Endometrial microvascular endothelial cells (primary cell): ENCODE measurements at regions not wholly inside any gene's neighbourhood (a gene's known extent, or its start where the extent isn't known, plus 50 kb on each side); places are given as distances from the start of the nearest gene placed in this dataset.

Experiments used
- in situ Hi-C: cut with HindIII; loops from 2 replicates; pipeline ENCODE4 v1.10.0; 2017; ENCODE audit warnings: low sequenced_read_pairs, low pct_unique_long_range_greater_than_20kb; ENCODE audit errors: inconsistent ontology term

DNA sequence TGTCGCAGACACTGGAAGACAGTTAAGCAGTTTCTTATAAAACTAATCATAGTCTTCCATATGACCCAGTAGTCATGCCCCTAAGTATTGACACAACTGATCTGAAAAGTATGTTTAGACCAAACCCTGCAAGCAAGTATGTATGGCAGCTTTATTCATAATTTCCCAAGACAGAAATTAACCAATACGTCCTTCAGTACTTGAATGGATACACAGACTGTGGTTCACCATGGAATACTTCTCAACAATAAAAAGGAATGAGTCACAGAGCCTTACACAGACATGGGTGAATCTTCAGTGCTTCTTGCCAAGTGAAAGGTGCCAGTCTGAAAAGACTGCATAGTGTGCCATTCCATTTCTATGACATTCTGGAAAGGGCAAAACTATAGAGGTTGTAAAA is 50.2 kb upstream of the AKR1E2 start:
- in situ Hi-C loops: no loop called here

DNA sequence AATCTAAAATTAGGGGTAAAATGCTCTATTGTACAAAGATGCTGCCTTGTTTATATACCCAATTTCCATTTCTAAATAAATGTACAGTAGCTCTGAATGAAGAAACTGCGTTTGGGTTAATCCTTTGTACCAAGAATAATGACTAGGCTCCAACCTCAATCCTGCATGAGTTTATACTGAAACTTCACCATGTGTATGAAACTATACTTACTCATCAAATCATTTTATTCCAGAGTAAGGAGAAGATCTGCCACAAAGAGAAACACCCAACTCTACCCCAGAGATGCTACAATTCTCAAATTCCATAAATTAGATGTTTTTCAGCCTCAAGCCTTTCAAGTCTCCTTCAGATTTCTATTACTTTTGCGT is 53.8 kb upstream of the AKR1E2 start:
- in situ Hi-C loops: no loop called here

DNA sequence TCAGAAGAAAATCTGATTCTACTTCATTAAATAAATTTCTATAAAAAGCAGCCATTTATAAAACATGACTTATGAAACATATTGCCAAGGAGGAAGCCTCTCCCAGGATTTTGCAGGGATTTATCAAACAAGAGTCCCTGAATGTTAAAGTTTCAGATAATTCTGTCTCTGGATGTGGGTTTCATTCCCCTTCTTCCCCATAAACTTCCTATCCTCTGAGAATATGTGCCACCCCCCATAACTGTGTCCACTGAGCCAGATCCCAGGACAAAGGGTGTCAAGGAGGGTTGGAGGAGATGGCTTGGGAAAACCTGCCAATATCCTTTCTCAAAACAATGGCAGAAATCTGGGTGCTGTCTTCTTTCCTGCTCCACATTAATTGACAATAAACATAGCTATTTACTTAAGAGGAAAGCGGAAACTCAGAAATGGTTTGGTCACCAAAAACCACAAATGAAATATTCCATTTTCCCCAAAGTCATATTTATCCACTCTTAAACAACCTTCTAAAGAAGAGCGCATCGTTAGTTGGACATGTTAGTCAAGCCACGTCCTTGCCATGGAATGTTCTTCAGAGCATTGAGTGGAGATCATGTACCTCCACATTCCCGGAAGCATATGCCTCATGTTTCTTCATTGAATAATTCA is 54.3 kb upstream of the AKR1E2 start:
- in situ Hi-C loops: no loop called here

DNA sequence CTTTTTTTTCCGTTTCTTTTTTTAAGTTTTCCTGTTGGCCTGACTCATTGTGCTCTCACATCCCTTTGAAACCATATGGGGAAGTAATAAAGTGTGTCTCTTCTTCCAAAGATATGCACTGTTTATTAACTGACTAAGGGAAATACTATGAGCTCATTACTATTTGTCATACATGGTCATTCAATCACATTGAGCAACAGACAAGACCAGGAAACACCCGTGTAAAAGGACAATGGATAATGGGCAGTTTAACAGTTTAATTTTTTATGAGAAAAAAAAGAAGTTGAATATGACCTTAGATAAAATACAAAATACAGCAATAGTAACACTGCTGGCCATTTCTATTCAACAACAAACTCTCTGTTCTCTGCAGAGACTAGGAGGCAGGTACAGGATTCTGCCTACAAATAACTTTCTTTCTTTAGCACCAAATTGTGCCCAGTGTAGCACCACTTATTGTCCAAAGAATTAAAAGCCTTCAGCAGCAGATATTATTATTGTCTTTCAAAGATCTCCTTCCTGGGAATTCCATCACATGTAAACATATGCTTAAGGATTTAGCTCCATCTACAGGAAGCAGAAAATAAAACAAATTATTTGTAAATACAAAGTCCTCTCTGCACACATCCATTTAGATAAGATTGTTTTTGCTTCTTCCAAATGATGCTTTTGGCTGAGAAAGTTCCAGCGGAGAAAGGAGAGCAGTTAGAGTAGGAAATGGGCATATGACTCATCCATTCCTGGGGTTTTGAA is 55.0 kb upstream of the AKR1E2 start:
- in situ Hi-C loops: no loop called here

DNA sequence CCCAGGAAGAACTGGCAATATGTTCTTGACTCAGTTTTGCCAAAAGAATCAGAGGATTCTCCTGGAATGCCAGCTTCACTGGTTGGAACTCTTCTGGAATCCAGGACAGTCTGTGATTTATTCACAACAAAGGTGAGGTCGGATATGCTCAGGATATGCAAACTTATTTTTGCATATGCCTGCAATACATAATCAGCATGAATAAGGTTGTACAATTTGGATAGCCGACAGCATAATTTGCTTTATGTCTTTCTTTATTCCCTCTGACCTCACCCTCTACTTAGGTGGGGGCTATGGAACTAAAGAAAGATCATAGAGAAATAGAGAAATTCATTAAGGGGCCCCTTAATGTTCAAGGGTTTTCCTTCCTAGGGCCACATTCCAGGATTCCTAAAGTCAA is 57.6 kb upstream of the AKR1E2 start:
- in situ Hi-C loops: loop anchor here (10.0 kb wide), 1 partner anchor 114 kb away; no protein-coding TSS in a partner anchor

DNA sequence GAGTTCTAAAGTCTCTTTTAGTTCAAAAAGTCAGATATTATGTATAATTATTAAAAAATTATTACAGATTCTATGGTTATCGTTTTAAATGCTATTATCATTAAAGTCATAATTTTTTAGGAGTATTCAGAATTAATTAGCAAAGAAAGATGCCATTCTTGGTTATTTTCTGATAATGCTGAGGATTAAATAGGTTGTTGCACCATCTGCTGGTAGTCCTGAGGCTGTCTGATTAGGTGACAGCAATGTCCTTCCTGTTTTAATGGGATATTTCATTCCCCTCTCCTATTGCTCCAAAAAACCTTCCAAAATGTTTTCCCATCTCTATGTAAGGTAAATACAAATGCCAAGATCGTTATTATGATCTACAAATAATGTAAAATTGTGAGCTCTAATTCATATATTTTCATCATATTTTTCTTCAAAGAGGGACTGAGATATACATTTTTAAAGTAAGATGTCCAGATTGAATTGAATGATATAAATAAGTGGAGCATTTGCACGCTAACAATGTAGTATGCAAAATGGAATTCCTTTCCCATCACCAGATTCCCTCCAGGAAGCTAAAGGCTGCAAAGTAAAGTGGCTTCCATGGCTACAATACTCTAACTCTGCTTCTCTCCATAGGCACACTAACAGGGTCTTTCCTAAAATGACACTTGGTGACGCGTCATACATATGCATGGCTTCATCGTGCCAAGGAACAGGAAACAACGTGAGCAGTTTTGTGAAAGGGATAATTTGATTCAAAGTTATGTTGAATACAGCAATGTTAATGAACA is 58.8 kb upstream of the AKR1E2 start:
- in situ Hi-C loops: loop anchor here (10.0 kb wide), 1 partner anchor 112 kb away; no protein-coding TSS in a partner anchor

DNA sequence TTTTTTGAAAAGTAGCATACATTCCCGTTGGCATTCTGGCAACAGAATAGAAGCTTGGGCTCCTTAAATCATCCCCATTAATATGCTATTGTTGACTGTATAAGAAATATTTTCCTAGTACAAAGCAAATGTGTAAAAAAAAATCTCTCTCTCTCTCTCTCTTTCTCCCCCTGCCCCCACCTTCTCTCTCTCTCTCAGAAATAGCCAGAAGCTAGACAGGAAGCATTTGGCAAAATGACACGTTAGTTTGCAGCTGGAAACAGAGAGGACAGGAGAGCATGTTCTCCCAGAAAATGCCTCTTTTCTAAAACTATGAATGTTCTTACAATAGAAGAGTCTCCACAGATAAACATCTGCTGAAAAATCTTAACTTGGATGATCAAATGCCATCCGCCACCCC is 59.6 kb upstream of the AKR1E2 start:
- in situ Hi-C loops: loop anchor here (10.0 kb wide), 1 partner anchor 112 kb away; no protein-coding TSS in a partner anchor

DNA sequence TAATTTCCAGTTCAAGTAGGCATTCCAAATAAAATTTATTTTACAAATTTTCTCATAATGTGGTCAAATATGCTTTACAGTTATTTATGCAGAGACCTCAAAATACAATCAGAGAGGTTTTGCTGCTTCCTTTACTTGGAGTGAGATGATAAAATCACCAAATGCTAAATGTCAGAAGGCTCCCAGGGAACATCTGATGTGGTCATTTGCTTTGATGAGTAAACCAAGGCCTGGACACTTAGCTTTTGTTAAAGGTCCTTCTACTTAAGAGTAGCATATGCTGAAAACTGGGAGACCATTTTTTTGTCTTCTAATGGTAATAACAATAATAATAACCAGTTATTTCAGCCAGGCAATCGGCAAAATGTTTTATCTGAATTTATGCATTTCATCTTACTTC is 60.6 kb upstream of the AKR1E2 start:
- in situ Hi-C loops: loop anchor here (10.0 kb wide), 1 partner anchor 111 kb away; no protein-coding TSS in a partner anchor

DNA sequence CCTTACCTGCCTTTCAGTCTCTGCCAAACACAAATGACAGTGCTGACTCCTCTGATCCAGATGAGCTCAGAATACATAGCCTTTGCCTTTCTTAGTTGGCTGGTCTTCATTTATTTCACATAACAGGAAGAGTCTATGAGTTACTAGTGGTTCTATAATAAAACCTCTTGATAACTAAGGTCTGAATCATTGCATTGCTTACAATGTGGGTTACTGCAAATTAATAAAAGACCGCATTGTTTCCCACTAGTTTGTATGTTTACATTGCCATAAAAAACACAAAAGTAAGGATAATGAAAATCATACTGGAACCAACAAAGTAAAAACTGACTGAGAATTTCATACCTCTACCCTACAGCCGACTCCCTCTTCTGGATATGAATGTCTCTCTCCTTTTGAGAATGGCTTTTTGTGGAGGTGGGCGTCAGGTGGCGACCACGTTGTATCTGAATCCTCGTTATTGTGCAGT is 62.0 kb upstream of the AKR1E2 start:
- in situ Hi-C loops: loop anchor here (10.0 kb wide), 1 partner anchor 109 kb away; no protein-coding TSS in a partner anchor

DNA sequence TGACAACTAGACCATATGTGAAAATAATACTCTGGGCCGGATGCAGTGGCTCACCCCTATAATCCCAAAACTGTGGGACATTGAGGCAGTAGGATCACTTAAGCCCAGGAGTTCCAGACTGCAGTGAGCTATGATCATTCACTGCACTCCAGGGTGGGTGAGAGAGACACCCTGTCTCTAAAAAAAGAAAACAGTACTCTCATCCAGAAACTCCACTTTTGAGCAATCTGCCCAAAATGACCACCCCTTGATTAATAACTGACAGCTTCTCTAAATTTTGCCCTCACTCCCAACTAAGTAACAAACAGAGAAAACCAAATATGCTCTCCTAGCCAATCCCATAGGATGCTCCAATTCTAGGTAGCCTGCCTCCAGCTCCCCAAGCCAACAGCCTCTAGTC is 62.5 kb upstream of the AKR1E2 start:
- in situ Hi-C loops: loop anchor here (10.0 kb wide), 1 partner anchor 109 kb away; no protein-coding TSS in a partner anchor

DNA sequence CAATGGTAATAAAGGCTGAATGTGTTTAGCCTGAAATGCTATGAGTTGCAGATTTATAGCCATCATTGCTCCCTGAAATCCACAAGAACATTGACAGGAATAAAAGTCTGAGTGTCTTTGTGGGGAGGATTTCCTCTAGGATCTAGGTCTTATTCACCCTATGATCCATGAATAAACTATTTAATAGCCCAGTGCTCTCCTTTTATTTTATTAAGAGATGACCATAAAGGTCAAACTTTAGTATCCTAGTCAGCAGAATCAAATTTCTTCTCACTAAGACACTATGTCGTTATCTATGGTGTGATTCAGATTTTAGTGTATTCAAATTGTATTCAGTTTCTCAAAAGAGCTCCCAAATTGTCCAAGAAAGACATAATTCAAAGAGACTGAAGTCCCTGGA is 67.8 kb upstream of the AKR1E2 start:
- in situ Hi-C loops: no loop called here

DNA sequence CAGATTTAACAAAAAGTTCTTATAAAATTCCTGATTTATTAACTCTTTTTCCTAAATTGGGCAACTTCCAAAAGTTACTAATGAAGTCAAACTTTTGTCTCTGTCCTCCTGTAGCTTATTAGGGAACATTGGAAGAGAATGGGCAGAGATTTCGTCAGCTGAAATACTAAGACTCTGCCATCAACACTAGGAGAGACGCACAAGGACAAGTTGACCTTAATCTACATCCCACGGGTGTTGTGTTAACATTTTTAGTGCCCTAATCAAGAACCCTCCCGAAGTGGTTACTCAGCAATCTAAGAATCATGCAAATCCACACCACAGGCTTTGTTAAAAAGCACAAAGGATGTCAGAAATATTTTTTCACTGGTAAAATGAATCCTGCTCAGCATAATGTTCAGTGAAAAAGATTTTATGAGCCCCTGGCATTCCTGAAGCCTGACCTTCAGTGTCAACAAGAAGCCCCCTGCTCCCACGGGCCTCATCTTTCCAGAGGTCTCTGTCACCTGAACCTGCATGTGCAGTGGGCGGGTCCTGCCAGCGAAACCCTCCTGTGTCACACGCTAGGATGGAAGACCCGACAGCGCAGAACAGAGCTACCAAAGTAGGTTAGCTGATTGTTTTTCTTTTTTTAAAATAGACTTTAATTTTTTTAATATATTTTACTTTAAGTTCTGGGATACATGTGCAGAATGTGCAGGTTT is 70.6 kb upstream of the AKR1E2 start:
- in situ Hi-C loops: no loop called here

DNA sequence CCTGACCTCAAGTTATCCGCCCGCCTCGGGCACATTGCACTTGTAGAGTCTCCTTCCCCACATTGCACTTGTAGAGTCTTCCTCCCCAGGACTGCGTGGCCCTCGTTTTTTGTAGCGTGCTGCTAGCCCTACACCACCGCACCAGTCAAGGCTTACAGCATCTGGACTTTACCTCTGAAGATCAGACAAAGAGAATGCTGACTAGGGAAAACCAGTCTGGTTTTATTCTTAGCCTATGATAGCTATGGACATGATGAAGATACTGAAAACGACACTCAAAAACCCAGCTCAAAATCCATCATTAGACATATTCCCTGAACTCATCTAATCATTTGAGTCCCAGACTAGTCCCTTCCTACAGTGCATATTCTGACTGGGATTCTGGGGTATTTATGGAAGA is 71.9 kb upstream of the AKR1E2 start:
- in situ Hi-C loops: no loop called here

DNA sequence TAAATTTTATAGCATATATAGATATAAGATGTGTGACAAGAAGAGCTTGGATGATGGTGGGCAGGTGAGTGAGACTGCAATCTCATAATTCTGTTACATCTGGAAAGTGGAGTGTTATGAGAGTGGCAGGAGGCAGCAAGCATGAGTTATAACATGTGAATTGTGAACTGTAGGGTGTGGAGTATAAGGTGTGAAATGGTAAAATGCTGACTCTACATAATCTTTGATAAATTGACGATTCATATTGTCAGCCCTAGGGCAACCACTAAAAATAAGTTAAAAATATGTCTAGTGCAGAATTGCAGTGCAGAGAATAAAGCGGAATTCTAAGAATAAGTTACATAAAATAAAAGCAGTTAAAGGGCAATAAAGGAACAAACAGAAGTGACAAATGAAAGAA is 74.8 kb upstream of the AKR1E2 start:
- in situ Hi-C loops: no loop called here

DNA sequence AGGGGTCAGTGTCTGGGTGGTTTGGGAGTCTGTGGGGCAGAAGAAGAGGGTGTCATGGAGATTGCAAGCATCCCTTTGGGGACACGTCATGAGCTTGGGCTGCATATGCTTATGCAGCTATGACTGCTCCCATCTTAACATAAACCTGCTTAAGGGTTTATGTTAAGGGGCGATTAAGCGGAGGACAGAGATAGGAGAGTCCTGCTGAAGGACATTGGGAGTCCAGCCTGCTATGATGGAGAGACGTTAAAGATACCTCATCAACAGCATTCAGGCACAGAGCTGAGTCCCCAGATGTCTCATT is 76.8 kb upstream of the AKR1E2 start:
- in situ Hi-C loops: no loop called here

DNA sequence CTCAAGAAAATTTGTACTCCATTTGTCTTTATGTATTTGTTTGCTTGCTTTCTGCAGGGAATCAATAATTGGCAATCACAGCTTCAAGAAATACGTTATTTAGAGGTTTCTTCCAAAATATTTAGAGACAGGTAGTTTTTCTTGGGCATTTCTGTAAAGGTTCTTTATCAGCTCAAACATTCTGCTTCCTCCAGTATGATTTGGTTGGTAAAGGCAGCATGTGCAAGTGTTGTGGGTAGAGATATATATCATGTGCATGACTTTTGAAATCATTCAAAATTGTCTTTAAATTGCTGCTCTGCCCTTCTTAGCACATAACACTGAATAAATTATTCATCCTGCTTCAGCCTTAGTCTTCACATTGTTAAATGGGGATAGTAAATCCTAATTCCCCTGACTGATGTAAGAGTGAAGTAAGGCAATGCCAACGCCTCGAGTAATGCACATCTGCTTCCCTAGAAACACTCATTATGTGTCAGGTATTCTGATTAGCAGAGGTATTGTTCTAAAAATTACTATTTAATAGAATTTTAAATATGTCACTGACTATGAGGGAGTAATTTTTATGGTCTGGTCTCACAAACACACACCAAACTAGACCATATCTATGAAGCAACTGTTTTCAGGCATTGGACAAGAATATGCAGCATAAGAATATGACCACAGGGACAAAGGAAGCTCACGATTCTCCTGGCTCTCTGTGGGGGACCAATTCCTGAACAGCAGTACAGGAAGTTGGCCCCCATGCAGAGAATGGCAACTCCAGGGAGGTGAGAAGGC is 77.3 kb upstream of the AKR1E2 start:
- in situ Hi-C loops: no loop called here

DNA sequence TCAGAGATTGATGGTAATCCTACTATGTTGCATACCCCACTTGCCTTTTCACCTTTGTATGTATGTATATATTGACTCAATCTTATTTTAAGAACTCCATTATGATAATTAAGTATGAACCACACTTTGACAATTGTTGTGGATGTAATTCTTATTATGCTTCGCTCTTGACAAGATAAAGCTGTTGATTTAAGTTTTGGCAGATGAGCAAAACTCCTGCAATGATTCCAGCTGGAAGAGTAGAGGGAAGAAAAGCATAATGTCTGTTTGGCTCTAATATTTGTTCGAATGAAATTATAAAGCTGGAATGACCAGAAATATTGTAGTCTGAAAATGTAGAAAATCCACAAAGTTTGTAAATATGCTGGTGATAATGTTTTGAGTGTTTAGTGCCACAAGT is 83.8 kb upstream of the AKR1E2 start:
- in situ Hi-C loops: no loop called here

DNA sequence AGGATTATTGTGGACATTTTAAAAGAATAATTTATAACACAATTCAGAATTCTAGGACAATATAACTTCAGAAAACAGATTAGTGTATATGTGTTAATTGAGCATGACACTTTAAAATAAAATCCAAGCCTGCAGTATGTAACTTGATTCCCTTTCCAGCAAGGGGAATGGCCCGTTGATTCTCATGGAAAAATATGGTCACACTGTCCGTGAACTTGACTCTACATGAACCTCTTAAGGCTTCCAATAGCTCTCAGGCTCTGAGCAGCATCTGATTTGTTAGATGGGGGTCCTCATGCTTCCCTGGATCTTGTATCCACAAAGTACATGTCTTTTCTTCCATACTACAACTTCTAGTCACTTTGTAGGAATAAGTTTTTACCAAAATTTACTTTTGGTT is 85.5 kb upstream of the AKR1E2 start:
- in situ Hi-C loops: no loop called here
